ENCODE measurements at regions not wholly inside any gene's neighbourhood (a gene's known extent, or its start where the extent isn't known, plus 50 kb on each side); places are given as distances from the start of the nearest gene placed in this dataset.

DNA sequence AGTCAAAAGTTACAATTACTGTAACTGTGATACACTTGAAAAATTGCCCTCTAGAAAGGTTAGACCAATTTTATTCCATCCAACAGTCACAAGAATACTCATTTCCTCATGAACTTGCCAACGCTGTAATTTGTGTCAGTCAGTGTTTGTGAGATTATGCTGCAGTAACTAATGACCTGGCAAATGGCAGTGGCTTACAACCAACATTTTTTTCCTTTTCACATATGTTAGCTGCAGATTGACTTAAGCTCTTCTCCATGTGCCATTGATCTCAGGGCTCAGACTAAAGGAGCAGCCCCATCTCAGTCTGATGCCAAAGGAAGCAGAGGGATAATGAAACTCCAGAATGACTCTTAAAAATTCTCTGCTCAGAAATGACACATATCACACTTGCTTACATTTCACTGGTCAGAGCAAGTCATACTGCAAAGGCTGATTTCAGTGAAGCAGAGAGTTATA is 92.3 kb upstream of the ELOVL5 start:
- Histone ChIP-seq H2BK20ac (ENCODE audit: low read depth, low read length) (peak overlapping the region; percentile 55; the same call in 1 of the 2 replicates), H3K36me3 (ENCODE audit: control insufficient read depth, insufficient read depth, low read length) (no peaks in the 10 kb centered on the region), H3K4me1 (ENCODE audit: control insufficient read depth, insufficient read depth, low read length) (peaks cover 9% of the 10 kb centered on the region), H2BK15ac (ENCODE audit: low read depth, low read length) (no peak overlapping the region), H4K5ac (ENCODE audit: low read depth, low read length) (no peak overlapping the region), H4K8ac (ENCODE audit: low read depth in 2 of 2, low read length in 2 of 2) (no peak overlapping the region), H3K9me3 (ENCODE audit: control insufficient read depth, insufficient read depth, low read length) (no peaks in the 10 kb centered on the region), H3K4me2 (ENCODE audit: low read depth, low read length) (peak overlapping the region; percentile 7; the same call in 1 of the 2 replicates), H3K23ac (ENCODE audit: low read depth, low read length) (peak overlapping the region; percentile 39; the same call in 1 of the 2 replicates), H3K79me1 (ENCODE audit: low read depth in 1 of 2, low read length in 2 of 2) (no peaks in the 10 kb centered on the region), H3K14ac (replicated peaks; ENCODE audit: low read depth, low read length) (0 out of 2 replicates have a peak overlapping the region, but pooled peaks have one; percentile 61), H3K27me3 (ENCODE audit: control insufficient read depth, insufficient read depth, low read length) (no peaks in the 10 kb centered on the region), H3K4ac (ENCODE audit: low read depth, low read length) (no peak overlapping the region), H4K91ac (ENCODE audit: insufficient read depth, low read depth, low read length) (no peak overlapping the region), H3K27ac (ENCODE audit: insufficient read depth, low read length) (no peak overlapping the region), H3K9me1 (ENCODE audit: insufficient read depth, low read length) (0 out of 2 replicates have a peak, but pooled peaks cover 2% of the 10 kb centered on the region), H4K20me1 (ENCODE audit: insufficient read depth, low read length) (no peaks in the 10 kb centered on the region), H2BK5ac (ENCODE audit: low read depth, low read length, poor library complexity, severe bottlenecking) (no peak overlapping the region), H3K18ac (ENCODE audit: low read depth, low read length) (no peak overlapping the region; the same call in 1 of the 2 replicates), H2AFZ (replicated peaks; ENCODE audit: low read length, poor library complexity) (no peak overlapping the region), H3K4me3 (ENCODE audit: insufficient read depth, low read depth, low read length) (no peak overlapping the region), H2AK5ac (ENCODE audit: low read depth, low read length) (peak overlapping the region; percentile 7; the same call in 1 of the 2 replicates), H2AK9ac (replicated peaks; ENCODE audit: low read depth, low read length, poor library complexity) (no peak overlapping the region), H2BK120ac (ENCODE audit: low read depth, low read length) (no peak overlapping the region), H3K9ac (ENCODE audit: low read depth, low read length) (no peak overlapping the region), H3K56ac (ENCODE audit: extremely low read depth, insufficient read depth, low read length) (no peak overlapping the region; the same call in 1 of the 2 replicates)
- DNase-seq (peak; percentile 22), ATAC-seq (ENCODE audit: low read depth) (no peak)
- ChIA-PET CTCF (no interaction called here), POLR2A (ENCODE audit: unreplicated experiment) (no interaction called here)
- no TSS peak for BruUV-seq (replicated peaks)
- intact Hi-C loops (cut with micrococcal nuclease) (no loop called here), dilution Hi-C loops (cut with HindIII; ENCODE audit: low sequenced_read_pairs, unreplicated experiment) (no loop called here), in situ Hi-C loops (cut with MboI; ENCODE audit: low sequenced_read_pairs) (no loop called here)
- no CpG with 5 or more reads among the region's 1 CpG for WGBS, 2 experiments (ENCODE audit: extremely low coverage in 2 of 2, insufficient read length in 1 of 2)
- TF ChIP-seq RCOR1 (IDR thresholded peaks at IDR 0.05; ENCODE audit: insufficient replicate concordance, low read length) (no peak), POLR2A (IDR thresholded peaks at IDR 0.05; ENCODE audit: low read depth, low read length) (no peak), MXI1 (IDR thresholded peaks at IDR 0.05; ENCODE audit: borderline replicate concordance, low read depth, low read length) (no peak), CHD1 (IDR thresholded peaks at IDR 0.05; ENCODE audit: low read depth, low read length) (no peak), MAFK (IDR thresholded peaks at IDR 0.05; ENCODE audit: low read depth, low read length) (no peak), SMC3 (IDR thresholded peaks at IDR 0.05; ENCODE audit: low read depth, low read length) (no peak), MAZ (IDR thresholded peaks at IDR 0.05; ENCODE audit: borderline replicate concordance, low read depth, low read length) (no peak), BHLHE40 (IDR thresholded peaks at IDR 0.05; ENCODE audit: low read depth, low read length) (no peak), CEBPB (IDR thresholded peaks at IDR 0.05; ENCODE audit: low read depth, low read length) (no peak), RFX5 (IDR thresholded peaks at IDR 0.05; ENCODE audit: low read depth, low read length) (no peak), RAD21 (IDR thresholded peaks at IDR 0.05; ENCODE audit: low read length) (no peak), FOS (IDR thresholded peaks at IDR 0.05; ENCODE audit: low read depth, low read length) (no peak)
- TF ChIP-seq, protein P1, sequence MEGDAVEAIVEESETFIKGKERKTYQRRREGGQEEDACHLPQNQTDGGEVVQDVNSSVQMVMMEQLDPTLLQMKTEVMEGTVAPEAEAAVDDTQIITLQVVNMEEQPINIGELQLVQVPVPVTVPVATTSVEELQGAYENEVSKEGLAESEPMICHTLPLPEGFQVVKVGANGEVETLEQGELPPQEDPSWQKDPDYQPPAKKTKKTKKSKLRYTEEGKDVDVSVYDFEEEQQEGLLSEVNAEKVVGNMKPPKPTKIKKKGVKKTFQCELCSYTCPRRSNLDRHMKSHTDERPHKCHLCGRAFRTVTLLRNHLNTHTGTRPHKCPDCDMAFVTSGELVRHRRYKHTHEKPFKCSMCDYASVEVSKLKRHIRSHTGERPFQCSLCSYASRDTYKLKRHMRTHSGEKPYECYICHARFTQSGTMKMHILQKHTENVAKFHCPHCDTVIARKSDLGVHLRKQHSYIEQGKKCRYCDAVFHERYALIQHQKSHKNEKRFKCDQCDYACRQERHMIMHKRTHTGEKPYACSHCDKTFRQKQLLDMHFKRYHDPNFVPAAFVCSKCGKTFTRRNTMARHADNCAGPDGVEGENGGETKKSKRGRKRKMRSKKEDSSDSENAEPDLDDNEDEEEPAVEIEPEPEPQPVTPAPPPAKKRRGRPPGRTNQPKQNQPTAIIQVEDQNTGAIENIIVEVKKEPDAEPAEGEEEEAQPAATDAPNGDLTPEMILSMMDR (conservative IDR thresholded peaks at IDR 0.05; ENCODE audit: low read depth, low read length) = no peak
